Fibroblast of villous mesenchyme (primary cell): ENCODE measurements at regions not wholly inside any gene's neighbourhood (a gene's known extent, or its start where the extent isn't known, plus 50 kb on each side); places are given as distances from the start of the nearest gene placed in this dataset.

ENCODE experiments used
- DNase-seq: peaks from one replicate; pipeline ENCODE4 v3.0.0-alpha.2; 2010; ENCODE audit warnings: low read depth
- H3K4me3 ChIP-seq: 2 replicates; pipeline ENCODE4 v1.5.1; 2011; ENCODE audit warnings: low read depth, mild to moderate bottlenecking, low read length
- CTCF ChIP-seq: IDR thresholded peaks from 2 replicates; pipeline ENCODE4 v1.5.1; 2012; ENCODE audit warnings: low read depth, mild to moderate bottlenecking, low read length; ENCODE audit not compliant: insufficient read depth

- H3K4me3 ChIP-seq: no peak overlapping the region
- no peak for DNase-seq
- no peak for TF ChIP-seq CTCF
Measured at GRCh38 chr18:60936101-60936500, 397.1 kb upstream of the CDH20 start.

- H3K4me3 ChIP-seq: no peak overlapping the region
- no peak for DNase-seq
- no peak for TF ChIP-seq CTCF
Measured at GRCh38 chr18:60943297-60943696, 389.9 kb upstream of the CDH20 start.

GRCh38 chr18:60950634-60951033 is 382.6 kb upstream of the CDH20 start:
- no peak overlapping the region for H3K4me3 ChIP-seq
- no peak for TF ChIP-seq CTCF
- no peak for DNase-seq

DNA sequence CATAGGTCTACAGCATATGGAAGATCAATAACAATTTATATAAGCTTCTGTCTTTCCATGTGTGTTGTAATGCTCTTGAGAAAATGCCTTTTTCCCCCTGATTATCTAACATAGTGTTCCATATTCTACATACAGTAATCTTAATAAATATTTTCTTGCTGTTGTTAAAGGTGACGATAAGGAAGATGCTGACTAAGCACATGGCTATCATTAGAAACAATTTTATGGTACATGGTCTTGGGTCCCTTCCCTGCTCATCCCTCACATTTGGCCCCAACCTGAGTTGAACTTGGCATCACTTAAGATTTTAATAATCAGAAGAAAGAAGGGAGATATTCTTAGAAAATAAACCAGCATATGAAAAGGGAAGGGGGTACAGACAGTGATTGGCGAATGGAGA is 382.1 kb upstream of the CDH20 start:
- TF ChIP-seq CTCF: no peak
- H3K4me3 ChIP-seq: no peak overlapping the region
- no peak for DNase-seq

GRCh38 chr18:60962625-60963024 is 370.6 kb upstream of the CDH20 start:
- H3K4me3 ChIP-seq: no peak overlapping the region
- DNase-seq: no peak
- no peak for TF ChIP-seq CTCF

GRCh38 chr18:60965856-60966255 is 367.4 kb upstream of the CDH20 start:
- no peak for DNase-seq
- H3K4me3 ChIP-seq: no peak overlapping the region
- TF ChIP-seq CTCF: no peak

GRCh38 chr18:60966876-60967275 is 366.4 kb upstream of the CDH20 start:
- no peak for DNase-seq
- no peak for TF ChIP-seq CTCF
- no peak overlapping the region for H3K4me3 ChIP-seq
